ENCODE measurements at regions not wholly inside any gene's neighbourhood (a gene's known extent, or its start where the extent isn't known, plus 50 kb on each side); places are given as distances from the start of the nearest gene placed in this dataset.

GRCh38 chr7:113816639-113817038 is 102.2 kb downstream of the PPP1R3A start:
- Histone ChIP-seq H3K4me2 (no peak overlapping the region), H4K20me1 (ENCODE audit: insufficient read depth, poor library complexity, severe bottlenecking) (no peaks in the 10 kb centered on the region), H3K27ac (no peak overlapping the region), H2AFZ (no peak overlapping the region), H3K79me2 (no peaks in the 10 kb centered on the region), H3K9me3 (ENCODE audit: low read depth) (no peaks in the 10 kb centered on the region), H3K9me2 (replicated peaks; ENCODE audit: insufficient read depth) (no peaks in the 10 kb centered on the region), H3K27me3 (no peaks in the 10 kb centered on the region), H3K4me1 (ENCODE audit: insufficient read depth) (no peaks in the 10 kb centered on the region), H3K36me3 (replicated peaks; ENCODE audit: insufficient read depth, low read depth) (no peaks in the 10 kb centered on the region), H3K4me3 (no peak overlapping the region)
- TF ChIP-seq CTCF (IDR thresholded peaks at IDR 0.05; ENCODE audit: poor library complexity): no peak
- no peak for TF ChIP-seq EZH2phosphoT487 (IDR thresholded peaks at IDR 0.05; ENCODE audit: low read depth, severe bottlenecking, unreplicated experiment)
- no peak for TF ChIP-seq EZH2 (IDR thresholded peaks at IDR 0.05; ENCODE audit: borderline replicate concordance)
- DNase-seq (ENCODE audit: low spot score): no peak

- Histone ChIP-seq H3K9me3 (ENCODE audit: low read depth) (no peaks in the 10 kb centered on the region), H3K36me3 (replicated peaks; ENCODE audit: insufficient read depth, low read depth) (no peaks in the 10 kb centered on the region), H3K27ac (no peak overlapping the region), H3K79me2 (no peaks in the 10 kb centered on the region), H3K4me3 (no peak overlapping the region), H3K4me1 (ENCODE audit: insufficient read depth) (no peaks in the 10 kb centered on the region), H3K4me2 (no peak overlapping the region), H2AFZ (no peak overlapping the region), H3K27me3 (no peaks in the 10 kb centered on the region), H3K9me2 (replicated peaks; ENCODE audit: insufficient read depth) (no peaks in the 10 kb centered on the region), H4K20me1 (ENCODE audit: insufficient read depth, poor library complexity, severe bottlenecking) (no peaks in the 10 kb centered on the region)
- no peak for TF ChIP-seq EZH2 (IDR thresholded peaks at IDR 0.05; ENCODE audit: borderline replicate concordance)
- TF ChIP-seq EZH2phosphoT487 (IDR thresholded peaks at IDR 0.05; ENCODE audit: low read depth, severe bottlenecking, unreplicated experiment): no peak
- no peak for TF ChIP-seq CTCF (IDR thresholded peaks at IDR 0.05; ENCODE audit: poor library complexity)
- WGBS (ENCODE audit: low lambda C conversion rate, missing lambda C conversion rate): 44% methylated on average over 1 of the region's 1 CpG
- DNase-seq (ENCODE audit: low spot score): no peak
Observed at GRCh38 chr7:113813471-113813870, 105.3 kb downstream of the PPP1R3A start.

- Histone ChIP-seq H3K27me3 (no peaks in the 10 kb centered on the region), H3K27ac (no peak overlapping the region), H3K79me2 (no peaks in the 10 kb centered on the region), H2AFZ (no peak overlapping the region), H3K9me3 (ENCODE audit: low read depth) (no peaks in the 10 kb centered on the region), H3K9me2 (replicated peaks; ENCODE audit: insufficient read depth) (no peaks in the 10 kb centered on the region), H3K4me1 (ENCODE audit: insufficient read depth) (no peaks in the 10 kb centered on the region), H3K4me3 (no peak overlapping the region), H4K20me1 (ENCODE audit: insufficient read depth, poor library complexity, severe bottlenecking) (no peaks in the 10 kb centered on the region), H3K36me3 (replicated peaks; ENCODE audit: insufficient read depth, low read depth) (no peaks in the 10 kb centered on the region), H3K4me2 (no peak overlapping the region)
- TF ChIP-seq EZH2 (IDR thresholded peaks at IDR 0.05; ENCODE audit: borderline replicate concordance): no peak
- DNase-seq (ENCODE audit: low spot score): no peak
- WGBS (ENCODE audit: low lambda C conversion rate, missing lambda C conversion rate): 91% methylated on average over 3 of the region's 3 CpGs
Observed at GRCh38 chr7:113812591-113813255, 106.1 kb downstream of the PPP1R3A start.

GRCh38 chr7:113810080-113810744 is 108.6 kb downstream of the PPP1R3A start:
- TF ChIP-seq CTCF (IDR thresholded peaks at IDR 0.05; ENCODE audit: poor library complexity) (no peak), EZH2 (IDR thresholded peaks at IDR 0.05; ENCODE audit: borderline replicate concordance) (no peak), EZH2phosphoT487 (IDR thresholded peaks at IDR 0.05; ENCODE audit: low read depth, severe bottlenecking, unreplicated experiment) (no peak)
- H3K4me1 ChIP-seq (ENCODE audit: insufficient read depth): no peaks in the 10 kb centered on the region
- H3K27ac ChIP-seq: no peak overlapping the region
- no peak overlapping the region for H3K4me3 ChIP-seq
- H3K79me2 ChIP-seq: no peaks in the 10 kb centered on the region
- H3K9me3 ChIP-seq (ENCODE audit: low read depth): no peaks in the 10 kb centered on the region
- no peaks in the 10 kb centered on the region for H3K9me2 ChIP-seq (replicated peaks; ENCODE audit: insufficient read depth)
- H4K20me1 ChIP-seq (ENCODE audit: insufficient read depth, poor library complexity, severe bottlenecking): no peaks in the 10 kb centered on the region
- H3K27me3 ChIP-seq: no peaks in the 10 kb centered on the region
- H3K4me2 ChIP-seq: no peak overlapping the region
- no peak for DNase-seq (ENCODE audit: low spot score)
- no peak overlapping the region for H2AFZ ChIP-seq
- WGBS (ENCODE audit: low lambda C conversion rate, missing lambda C conversion rate): 91% methylated on average over 1 of the region's 1 CpG
- H3K36me3 ChIP-seq (replicated peaks; ENCODE audit: insufficient read depth, low read depth): no peaks in the 10 kb centered on the region
